Activated gamma-delta T cell treated with Interleukin-2 at 50 U/mL for 16 hours (primary cell): ENCODE measurements at regions not wholly inside any gene's neighbourhood (a gene's known extent, or its start where the extent isn't known, plus 50 kb on each side); places are given as distances from the start of the nearest gene placed in this dataset.

ENCODE experiments used
- DNase-seq: peaks from one replicate; pipeline ENCODE4 v3.0.0-alpha.2; 2020

GRCh38 chr1:239896569-239896968, 195.1 kb upstream of the FMN2 start:
- DNase-seq = no peak

GRCh38 chr1:239896980-239897379, 194.7 kb upstream of the FMN2 start:
- DNase-seq = no peak

- no peak for DNase-seq
Measured at GRCh38 chr1:239897458-239897857, 194.2 kb upstream of the FMN2 start.

GRCh38 chr1:239898062-239898730, 193.5 kb upstream of the FMN2 start:
- DNase-seq = peak; percentile 69

- no peak for DNase-seq
Measured at GRCh38 chr1:239899747-239900146, 191.9 kb upstream of the FMN2 start.

GRCh38 chr1:239906394-239906793, 185.3 kb upstream of the FMN2 start:
- DNase-seq = no peak

GRCh38 chr1:239909898-239910297, 181.8 kb upstream of the FMN2 start:
- no peak for DNase-seq

- DNase-seq = no peak
Measured at GRCh38 chr1:239912471-239912870, 179.2 kb upstream of the FMN2 start.

- no peak for DNase-seq
Measured at GRCh38 chr1:239913141-239913585, 178.5 kb upstream of the FMN2 start.

- no peak for DNase-seq
Measured at GRCh38 chr1:239914751-239915231, 176.9 kb upstream of the FMN2 start.

- no peak for DNase-seq
Measured at GRCh38 chr1:239918634-239919033, 173.0 kb upstream of the FMN2 start.

GRCh38 chr1:239920214-239920613, 171.5 kb upstream of the FMN2 start:
- DNase-seq = no peak

- no peak for DNase-seq
Measured at GRCh38 chr1:239922778-239923522, 168.7 kb upstream of the FMN2 start.

GRCh38 chr1:239924741-239925350, 166.8 kb upstream of the FMN2 start:
- DNase-seq = no peak

GRCh38 chr1:239926184-239926583, 165.5 kb upstream of the FMN2 start:
- no peak for DNase-seq

- no peak for DNase-seq
Measured at GRCh38 chr1:239929317-239929716, 162.4 kb upstream of the FMN2 start.

GRCh38 chr1:239930686-239931262, 160.9 kb upstream of the FMN2 start:
- DNase-seq = no peak

- no peak for DNase-seq
Measured at GRCh38 chr1:239931341-239931740, 160.3 kb upstream of the FMN2 start.

- no peak for DNase-seq
Measured at GRCh38 chr1:239939602-239940001, 152.1 kb upstream of the FMN2 start.

- no peak for DNase-seq
Measured at GRCh38 chr1:239943761-239944160, 147.9 kb upstream of the FMN2 start.

- DNase-seq = no peak
Measured at GRCh38 chr1:239944666-239945065, 147.0 kb upstream of the FMN2 start.

GRCh38 chr1:239947801-239948200, 143.9 kb upstream of the FMN2 start:
- no peak for DNase-seq

GRCh38 chr1:239951511-239952140, 140.1 kb upstream of the FMN2 start:
- peak; percentile 24 for DNase-seq
